H9 (cell line): ENCODE measurements at regions not wholly inside any gene's neighbourhood (a gene's known extent, or its start where the extent isn't known, plus 50 kb on each side); places are given as distances from the start of the nearest gene placed in this dataset.
A peak's percentile ranks its signal among the peaks of the same experiment; 100 is the strongest.

ENCODE experiments used
- DNase-seq: peaks from one replicate; pipeline ENCODE4 v3.0.0-alpha.2; 2017
- H2AFZ ChIP-seq: one replicate; pipeline ENCODE4 v1.6.1; 2013; ENCODE audit warnings: mild to moderate bottlenecking, low read length, control low read depth, moderate library complexity
- H2AK5ac ChIP-seq: 2 replicates; pipeline ENCODE4 v1.6.1; 2013; ENCODE audit warnings: low read length, control low read depth, mixed read lengths; ENCODE audit not compliant: insufficient read length
- H2BK120ac ChIP-seq: one replicate; pipeline ENCODE4 v1.6.1; 2013; ENCODE audit warnings: low read depth, mild to moderate bottlenecking, low read length, control low read depth, inconsistent platforms; ENCODE audit not compliant: poor library complexity, severe bottlenecking
- H2BK12ac ChIP-seq: 2 replicates; pipeline ENCODE4 v1.6.1; 2013; ENCODE audit warnings: low read length, control low read depth, mixed read lengths, low read depth; ENCODE audit not compliant: insufficient read length
- H2BK15ac ChIP-seq: 2 replicates; pipeline ENCODE4 v1.6.1; 2013; ENCODE audit warnings: low read depth, low read length, control low read depth
- H2BK20ac ChIP-seq: one replicate; pipeline ENCODE4 v1.6.1; 2013; ENCODE audit warnings: low read depth, mild to moderate bottlenecking, low read length, control low read depth, inconsistent platforms; ENCODE audit not compliant: poor library complexity, severe bottlenecking
- H2BK5ac ChIP-seq: 2 replicates; pipeline ENCODE4 v1.6.1; 2013; ENCODE audit warnings: low read length, control low read depth, mixed read lengths; ENCODE audit not compliant: insufficient read length
- H3K14ac ChIP-seq: 2 replicates; pipeline ENCODE4 v1.6.1; 2013; ENCODE audit warnings: low read length, control low read depth; ENCODE audit not compliant: insufficient read depth
- H3K18ac ChIP-seq: 2 replicates; pipeline ENCODE4 v1.6.1; 2013; ENCODE audit warnings: low read depth, mild to moderate bottlenecking, mixed read lengths, low read length, control low read depth; ENCODE audit not compliant: insufficient read length
- H3K23ac ChIP-seq: 2 replicates; pipeline ENCODE4 v1.6.1; 2013; ENCODE audit warnings: low read length, control low read depth, mixed read lengths, low read depth; ENCODE audit not compliant: insufficient read length
- H3K23me2 ChIP-seq: 2 replicates; pipeline ENCODE4 v1.6.1; 2013; ENCODE audit warnings: low read depth, mild to moderate bottlenecking, mixed read lengths, low read length, control low read depth; ENCODE audit not compliant: insufficient read length, poor library complexity, severe bottlenecking
- H3K27ac ChIP-seq: 2 replicates; pipeline ENCODE4 v1.5.1; 2013; ENCODE audit warnings: low read length, control low read depth, mixed read lengths, low read depth; ENCODE audit not compliant: insufficient read length
- H3K27me3 ChIP-seq: 2 replicates; pipeline ENCODE4 v1.6.1; 2013; ENCODE audit warnings: low read length, control low read depth, inconsistent platforms; ENCODE audit not compliant: insufficient read depth
- H3K4ac ChIP-seq: 2 replicates; pipeline ENCODE4 v1.6.1; 2013; ENCODE audit warnings: low read depth, mild to moderate bottlenecking, control low read depth, inconsistent platforms, low read length, moderate library complexity
- H3K4me1 ChIP-seq: 2 replicates; pipeline ENCODE4 v1.6.1; 2013; ENCODE audit warnings: low read length, control low read depth, inconsistent platforms; ENCODE audit not compliant: insufficient read depth
- H3K4me2 ChIP-seq: 2 replicates; pipeline ENCODE4 v1.6.1; 2013; ENCODE audit warnings: low read length, control low read depth, mixed read lengths; ENCODE audit not compliant: insufficient read length, insufficient read depth
- H3K56ac ChIP-seq: 2 replicates; pipeline ENCODE4 v1.6.1; 2013; ENCODE audit warnings: low read depth, mild to moderate bottlenecking, mixed read lengths, low read length, control low read depth; ENCODE audit not compliant: insufficient read length
- H3K79me1 ChIP-seq: 2 replicates; pipeline ENCODE4 v1.6.1; 2013; ENCODE audit warnings: low read depth, mild to moderate bottlenecking, moderate library complexity, low read length, control low read depth, inconsistent platforms; ENCODE audit not compliant: insufficient read depth, poor library complexity, severe bottlenecking
- H3K79me2 ChIP-seq: 2 replicates; pipeline ENCODE4 v1.6.1; 2013; ENCODE audit warnings: low read length, control low read depth, inconsistent platforms; ENCODE audit not compliant: insufficient read depth
- H3K9ac ChIP-seq: 2 replicates; pipeline ENCODE4 v1.6.1; 2013; ENCODE audit warnings: low read length, control low read depth, mixed read lengths; ENCODE audit not compliant: insufficient read length; ENCODE audit errors: extremely low read depth
- H3K9me3 ChIP-seq: one replicate; pipeline ENCODE4 v1.6.1; 2013; ENCODE audit warnings: low read depth, low read length, inconsistent platforms; ENCODE audit not compliant: control insufficient read depth
- H3T11ph ChIP-seq: one replicate; pipeline ENCODE4 v1.6.1; 2013; ENCODE audit warnings: mild to moderate bottlenecking, low read length, control low read depth, inconsistent platforms
- H4K20me1 ChIP-seq: one replicate; pipeline ENCODE4 v1.6.1; 2013; ENCODE audit not compliant: control insufficient read depth, insufficient read length, insufficient read depth
- H4K5ac ChIP-seq: 2 replicates; pipeline ENCODE4 v1.6.1; 2013; ENCODE audit warnings: low read depth, mild to moderate bottlenecking, mixed read lengths, low read length, control low read depth; ENCODE audit not compliant: insufficient read length
- H4K8ac ChIP-seq: replicated peaks from 2 replicates; pipeline ENCODE4 v1.6.1; 2013; ENCODE audit warnings: low read length, control low read depth, mixed read lengths, low read depth; ENCODE audit not compliant: insufficient read length
- H4K91ac ChIP-seq: 2 replicates; pipeline ENCODE4 v1.6.1; 2013; ENCODE audit warnings: low read depth, mild to moderate bottlenecking, moderate library complexity, mixed read lengths, low read length, control low read depth; ENCODE audit not compliant: insufficient read length
- H3K27ac Mint-ChIP-seq, 3 experiments: 2 replicates in 2 of 3; 3 replicates in 1 of 3; pipeline ENCODE4 v1.8.0; 2020 to 2021; ENCODE audit warnings: mixed read lengths in 3 of 3, mild to moderate bottlenecking in 1 of 3, moderate library complexity in 1 of 3
- H3K27me3 Mint-ChIP-seq: 2 replicates; pipeline ENCODE4 v1.8.0; 2021; ENCODE audit warnings: low read depth, mild to moderate bottlenecking, moderate library complexity, mixed read lengths
- H3K36me3 Mint-ChIP-seq, 3 experiments: 2 replicates in 2 of 3; 3 replicates in 1 of 3; pipeline ENCODE4 v1.8.0; 2020 to 2021; ENCODE audit warnings: low read depth in 3 of 3, mixed read lengths in 3 of 3; ENCODE audit not compliant: insufficient read depth in 1 of 3
- H3K4me1 Mint-ChIP-seq, 2 experiments: 2 replicates each; pipeline ENCODE4 v1.8.0; 2020; ENCODE audit warnings: mixed read lengths in 2 of 2
- H3K4me3 Mint-ChIP-seq, 2 experiments: 2 replicates in 1 of 2; 3 replicates in 1 of 2; pipeline ENCODE4 v1.8.0; 2020 to 2021; ENCODE audit warnings: mild to moderate bottlenecking in 2 of 2, mixed read lengths in 2 of 2, moderate library complexity in 1 of 2
- H3K9me3 Mint-ChIP-seq, 2 experiments: 2 replicates in 1 of 2; 3 replicates in 1 of 2; pipeline ENCODE4 v1.8.0; 2020; ENCODE audit warnings: mild to moderate bottlenecking in 2 of 2, mixed read lengths in 2 of 2, moderate library complexity in 1 of 2
- WGBS: extraction: QIAGEN DNeasy Blood & Tissue Kit; methylation state at CpG from one replicate; pipeline ENCODE4 v1.1.7; 2013; ENCODE audit warnings: missing lambda C conversion rate, low lambda C conversion rate, mixed read lengths; ENCODE audit not compliant: insufficient read length; ENCODE audit errors: extremely low coverage; 5-methylcytosine and 5-hydroxymethylcytosine counted together
- TF ChIP-seq, protein P1 (sequence below): fragments of 200-600 bp; sonication (generic); conservative IDR thresholded peaks from 3 replicates; pipeline ENCODE4 v1.8.0; 2021; ENCODE audit warnings: antibody characterized with exemption, mild to moderate bottlenecking

GRCh38 chr11:45086526-45086925 lies 59.9 kb upstream of the PRDM11 start:
- no peaks in the 10 kb centered on the region; a peak in 2 of 5 replicates for H3K9me3 Mint-ChIP-seq
- TF ChIP-seq, protein P1, sequence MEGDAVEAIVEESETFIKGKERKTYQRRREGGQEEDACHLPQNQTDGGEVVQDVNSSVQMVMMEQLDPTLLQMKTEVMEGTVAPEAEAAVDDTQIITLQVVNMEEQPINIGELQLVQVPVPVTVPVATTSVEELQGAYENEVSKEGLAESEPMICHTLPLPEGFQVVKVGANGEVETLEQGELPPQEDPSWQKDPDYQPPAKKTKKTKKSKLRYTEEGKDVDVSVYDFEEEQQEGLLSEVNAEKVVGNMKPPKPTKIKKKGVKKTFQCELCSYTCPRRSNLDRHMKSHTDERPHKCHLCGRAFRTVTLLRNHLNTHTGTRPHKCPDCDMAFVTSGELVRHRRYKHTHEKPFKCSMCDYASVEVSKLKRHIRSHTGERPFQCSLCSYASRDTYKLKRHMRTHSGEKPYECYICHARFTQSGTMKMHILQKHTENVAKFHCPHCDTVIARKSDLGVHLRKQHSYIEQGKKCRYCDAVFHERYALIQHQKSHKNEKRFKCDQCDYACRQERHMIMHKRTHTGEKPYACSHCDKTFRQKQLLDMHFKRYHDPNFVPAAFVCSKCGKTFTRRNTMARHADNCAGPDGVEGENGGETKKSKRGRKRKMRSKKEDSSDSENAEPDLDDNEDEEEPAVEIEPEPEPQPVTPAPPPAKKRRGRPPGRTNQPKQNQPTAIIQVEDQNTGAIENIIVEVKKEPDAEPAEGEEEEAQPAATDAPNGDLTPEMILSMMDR: no peak
- H3K4me1 Mint-ChIP-seq: peaks cover 73 to 79% of the 10 kb centered on the region in 2 experiments
- Histone ChIP-seq H3K79me1 (no peaks in the 10 kb centered on the region), H4K8ac (no peak overlapping the region), H3K23ac (no peak overlapping the region), H2AFZ (no peak overlapping the region), H3K27ac (no peak overlapping the region), H2BK120ac (no peak overlapping the region), H3K27me3 (no peaks in the 10 kb centered on the region), H3K9me3 (no peaks in the 10 kb centered on the region), H2BK15ac (no peak overlapping the region), H3K4me2 (no peak overlapping the region), H4K20me1 (no peaks in the 10 kb centered on the region), H3K18ac (no peak overlapping the region), H2AK5ac (no peak overlapping the region), H4K91ac (no peak overlapping the region), H2BK12ac (no peak overlapping the region), H4K5ac (no peak overlapping the region), H3K9ac (no peak overlapping the region), H3K23me2 (no peaks in the 10 kb centered on the region), H3K4me1 (peaks cover 19% of the 10 kb centered on the region; the same call in 1 of the 2 replicates), H3K4ac (no peak overlapping the region), H3T11ph (no peak overlapping the region), H3K79me2 (no peaks in the 10 kb centered on the region), H3K56ac (no peak overlapping the region), H3K14ac (peak overlapping the region; percentile 10; the same call in 1 of the 2 replicates), H2BK20ac (no peak overlapping the region), H2BK5ac (no peak overlapping the region)
- no CpG with 5 or more reads among the region's 5 CpGs for WGBS
- H3K27me3 Mint-ChIP-seq: peaks cover 4% of the 10 kb centered on the region; the same call in 1 of the 2 replicates
- H3K36me3 Mint-ChIP-seq: peaks cover 0 to 1% (median 0%) of the 10 kb centered on the region in 3 experiments; a peak in 1 of 7 replicates
- no peak overlapping the region; a peak in 1 of 7 replicates for H3K27ac Mint-ChIP-seq
- DNase-seq: no peak
- peak overlapping the region in 1 of 2 experiments; percentile 13; a peak in 1 of 5 replicates for H3K4me3 Mint-ChIP-seq
